ENCODE measurements at regions not wholly inside any gene's neighbourhood (a gene's known extent, or its start where the extent isn't known, plus 50 kb on each side); places are given as distances from the start of the nearest gene placed in this dataset.

GRCh38 chr3:59443618-59444293 is 393.9 kb upstream of the CFAP20DC start:
- TF ChIP-seq CTCF (IDR thresholded peaks at IDR 0.05) = no peak
- TF ChIP-seq POLR2A (IDR thresholded peaks at IDR 0.05) = no peak
